Mesenchymal stem cell (in vitro differentiated cells and primary cell): ENCODE measurements at regions not wholly inside any gene's neighbourhood (a gene's known extent, or its start where the extent isn't known, plus 50 kb on each side); places are given as distances from the start of the nearest gene placed in this dataset.

ENCODE experiments used
- DNase-seq: peaks from one replicate; pipeline ENCODE4 v3.0.0-alpha.2; 2013
- H2AFZ ChIP-seq: one replicate; pipeline ENCODE4 v1.6.1; 2013; ENCODE audit warnings: low read depth, mild to moderate bottlenecking, control low read depth, inconsistent platforms, low read length, moderate library complexity
- H2AK5ac ChIP-seq: 2 replicates; pipeline ENCODE4 v1.6.1; 2013; ENCODE audit warnings: low read length, moderate library complexity, mild to moderate bottlenecking, inconsistent platforms; ENCODE audit not compliant: severe bottlenecking
- H2BK120ac ChIP-seq: one replicate; pipeline ENCODE4 v1.6.1; 2013; ENCODE audit warnings: low read depth, mild to moderate bottlenecking, inconsistent platforms, low read length, moderate library complexity
- H2BK12ac ChIP-seq, 2 experiments: one replicate each; pipeline ENCODE4 v1.6.1; 2013; ENCODE audit warnings: inconsistent platforms in 2 of 2, low read length in 2 of 2, mild to moderate bottlenecking in 2 of 2, moderate library complexity in 2 of 2, control low read depth in 1 of 2
- H2BK15ac ChIP-seq: one replicate; pipeline ENCODE4 v1.6.1; 2013; ENCODE audit warnings: mild to moderate bottlenecking, low read depth, inconsistent platforms; ENCODE audit not compliant: poor library complexity, severe bottlenecking
- H2BK5ac ChIP-seq: 2 replicates; pipeline ENCODE4 v1.6.1; 2013; ENCODE audit warnings: low read depth, mild to moderate bottlenecking, low read length, control low read depth, inconsistent platforms; ENCODE audit not compliant: poor library complexity, severe bottlenecking
- H3K14ac ChIP-seq, 2 experiments: one replicate each; pipeline ENCODE4 v1.6.1; 2013; ENCODE audit warnings: inconsistent platforms in 2 of 2, low read length in 2 of 2, control low read depth in 1 of 2, mild to moderate bottlenecking in 1 of 2, moderate library complexity in 1 of 2
- H3K18ac ChIP-seq, 2 experiments: one replicate each; pipeline ENCODE4 v1.6.1; 2013; ENCODE audit warnings: inconsistent platforms in 2 of 2, low read length in 2 of 2, control low read depth in 1 of 2, low read depth in 1 of 2, mild to moderate bottlenecking in 1 of 2
- H3K23ac ChIP-seq, 2 experiments: one replicate each; pipeline ENCODE4 v1.6.1; 2013; ENCODE audit warnings: inconsistent platforms in 2 of 2, low read length in 2 of 2, mild to moderate bottlenecking in 2 of 2, moderate library complexity in 2 of 2, control low read depth in 1 of 2
- H3K27ac ChIP-seq: 2 replicates; pipeline ENCODE4 v1.5.1; 2013; ENCODE audit warnings: mild to moderate bottlenecking, moderate library complexity, low read length, control low read depth, inconsistent platforms; ENCODE audit not compliant: poor library complexity, severe bottlenecking
- H3K27me3 ChIP-seq, 2 experiments: 2 replicates each; pipeline versions ENCODE4 v1.6.1 to v1.7.0; 2013; ENCODE audit warnings: low read length in 2 of 2, mild to moderate bottlenecking in 2 of 2, moderate library complexity in 2 of 2, control low read depth in 1 of 2, inconsistent platforms in 1 of 2; ENCODE audit not compliant: control insufficient read depth in 1 of 2, insufficient read depth in 1 of 2
- H3K36me3 ChIP-seq, 2 experiments: 2 replicates each; pipeline versions ENCODE4 v1.6.1 to v1.7.0; 2013; ENCODE audit warnings: low read length in 2 of 2, control low read depth in 1 of 2, inconsistent platforms in 1 of 2, low read depth in 1 of 2, mild to moderate bottlenecking in 1 of 2; ENCODE audit not compliant: insufficient read depth in 2 of 2, control insufficient read depth in 1 of 2
- H3K4ac ChIP-seq, 2 experiments: one replicate each; pipeline ENCODE4 v1.6.1; 2013; ENCODE audit warnings: inconsistent platforms in 2 of 2, low read length in 2 of 2, mild to moderate bottlenecking in 2 of 2, moderate library complexity in 2 of 2, control low read depth in 1 of 2, low read depth in 1 of 2
- H3K4me1 ChIP-seq: 2 replicates; pipeline ENCODE4 v1.6.1; 2013; ENCODE audit warnings: low read depth, low read length, control low read depth; ENCODE audit not compliant: control insufficient read depth, insufficient read depth
- H3K4me2 ChIP-seq: 2 replicates; pipeline ENCODE4 v1.6.1; 2013; ENCODE audit warnings: low read length, mild to moderate bottlenecking, inconsistent platforms; ENCODE audit not compliant: poor library complexity, severe bottlenecking
- H3K4me3 ChIP-seq, 2 experiments: 2 replicates each; pipeline versions ENCODE4 v1.5.1 to v1.7.0; 2013; ENCODE audit warnings: low read length in 2 of 2, mild to moderate bottlenecking in 2 of 2, control low read depth in 1 of 2, low read depth in 1 of 2; ENCODE audit not compliant: insufficient read depth in 1 of 2
- H3K79me1 ChIP-seq: replicated peaks from 2 replicates; pipeline ENCODE4 v1.6.1; 2013; ENCODE audit warnings: mild to moderate bottlenecking, control low read depth, low read length, inconsistent platforms; ENCODE audit not compliant: poor library complexity, severe bottlenecking
- H3K9ac ChIP-seq: 2 replicates; pipeline ENCODE4 v1.7.0; 2013; ENCODE audit warnings: mild to moderate bottlenecking, low read length, moderate library complexity
- H3K9me3 ChIP-seq: 2 replicates; pipeline ENCODE4 v1.7.0; 2013; ENCODE audit warnings: mild to moderate bottlenecking, low read length; ENCODE audit not compliant: control insufficient read depth
- H4K8ac ChIP-seq: one replicate; pipeline ENCODE4 v1.6.1; 2013; ENCODE audit warnings: inconsistent platforms, mild to moderate bottlenecking, low read length, moderate library complexity
- H4K91ac ChIP-seq: one replicate; pipeline ENCODE4 v1.6.1; 2013; ENCODE audit warnings: mild to moderate bottlenecking, low read length, inconsistent platforms
- WGBS: methylation state at CpG from one replicate; pipeline ENCODE4 v1.1.7; 2013; ENCODE audit warnings: mixed read lengths; 5-methylcytosine and 5-hydroxymethylcytosine counted together

GRCh38 chr13:99062593-99062992 lies 84.7 kb upstream of the DOCK9 start:
- H2BK12ac ChIP-seq: no peak overlapping the region
- no peaks in the 10 kb centered on the region for H3K36me3 ChIP-seq
- no peak overlapping the region for H3K4me2 ChIP-seq
- no peak overlapping the region for H3K23ac ChIP-seq
- no peak overlapping the region for H2AK5ac ChIP-seq
- no peak overlapping the region for H2BK15ac ChIP-seq
- no peak overlapping the region for H3K18ac ChIP-seq
- H3K4me3 ChIP-seq: no peak overlapping the region
- H2AFZ ChIP-seq: no peak overlapping the region
- no peak overlapping the region for H3K14ac ChIP-seq
- no peak overlapping the region for H3K27ac ChIP-seq
- H4K8ac ChIP-seq: no peak overlapping the region
- H3K79me1 ChIP-seq: peaks cover 13% of the 10 kb centered on the region
- H3K9ac ChIP-seq: no peak overlapping the region
- H3K9me3 ChIP-seq: no peaks in the 10 kb centered on the region
- no peak overlapping the region for H2BK120ac ChIP-seq
- peaks cover 3% of the 10 kb centered on the region for H3K4me1 ChIP-seq
- H3K27me3 ChIP-seq: no peaks in the 10 kb centered on the region
- no peak overlapping the region for H4K91ac ChIP-seq
- no peak overlapping the region for H3K4ac ChIP-seq
- DNase-seq: no peak
- 97% methylated on average over 10 of the region's 10 CpGs for WGBS
- no peak overlapping the region for H2BK5ac ChIP-seq

GRCh38 chr13:99063178-99063577 lies 85.3 kb upstream of the DOCK9 start:
- peak overlapping the region; percentile 31 for H4K8ac ChIP-seq
- H3K27ac ChIP-seq: no peak overlapping the region

GRCh38 chr13:99063952-99064351 lies 86.1 kb upstream of the DOCK9 start:
- no peak overlapping the region for H3K27ac ChIP-seq
- H2BK120ac ChIP-seq: no peak overlapping the region
- no peak overlapping the region for H2BK15ac ChIP-seq
- H3K36me3 ChIP-seq: no peaks in the 10 kb centered on the region
- no peaks in the 10 kb centered on the region for H3K9me3 ChIP-seq
- DNase-seq: peak; percentile 72
- H2BK5ac ChIP-seq: no peak overlapping the region
- H3K9ac ChIP-seq: no peak overlapping the region
- peak overlapping the region in 1 of 2 experiments; percentile 57 for H2BK12ac ChIP-seq
- H3K18ac ChIP-seq: no peak overlapping the region
- no peak overlapping the region for H3K4me3 ChIP-seq
- H3K27me3 ChIP-seq: no peaks in the 10 kb centered on the region
- peaks cover 7% of the 10 kb centered on the region for H3K79me1 ChIP-seq
- H3K4me1 ChIP-seq: peaks cover 4% of the 10 kb centered on the region
- no peak overlapping the region for H4K8ac ChIP-seq
- H3K14ac ChIP-seq: no peak overlapping the region
- H3K23ac ChIP-seq: no peak overlapping the region
- 100% methylated on average over 1 of the region's 1 CpG for WGBS
- no peak overlapping the region for H3K4ac ChIP-seq
- H4K91ac ChIP-seq: no peak overlapping the region
- H2AK5ac ChIP-seq: no peak overlapping the region
- no peak overlapping the region for H3K4me2 ChIP-seq
- no peak overlapping the region for H2AFZ ChIP-seq

More at GRCh38 chr13:99063178-99063577, 85.3 kb upstream of the DOCK9 start:
- no peak overlapping the region for H4K91ac ChIP-seq
- no peak overlapping the region for H2BK5ac ChIP-seq
- H3K79me1 ChIP-seq: peaks cover 13% of the 10 kb centered on the region
- no peak overlapping the region for H2AK5ac ChIP-seq
- H3K27me3 ChIP-seq: no peaks in the 10 kb centered on the region
- H2AFZ ChIP-seq: no peak overlapping the region
- no peak overlapping the region for H2BK120ac ChIP-seq
- H3K4me3 ChIP-seq: no peak overlapping the region
- WGBS: 97% methylated on average over 8 of the region's 8 CpGs
- DNase-seq: no peak
- peak overlapping the region in 1 of 2 experiments; percentile 74 for H3K23ac ChIP-seq
- no peak overlapping the region for H3K18ac ChIP-seq
- no peak overlapping the region for H3K4me2 ChIP-seq
- no peaks in the 10 kb centered on the region for H3K9me3 ChIP-seq
- H3K4me1 ChIP-seq: peaks cover 4% of the 10 kb centered on the region
- H2BK15ac ChIP-seq: peak overlapping the region; percentile 55
- no peaks in the 10 kb centered on the region for H3K36me3 ChIP-seq
- H3K14ac ChIP-seq: no peak overlapping the region
- peak overlapping the region in 1 of 2 experiments; percentile 75 for H2BK12ac ChIP-seq
- no peak overlapping the region for H3K9ac ChIP-seq
- H3K4ac ChIP-seq: peak overlapping the region in 1 of 2 experiments; percentile 11

GRCh38 chr13:99064624-99065234 lies 86.9 kb upstream of the DOCK9 start:
- no peak overlapping the region for H2BK5ac ChIP-seq
- no peak overlapping the region for H3K9ac ChIP-seq
- no peak overlapping the region for H4K91ac ChIP-seq
- no peak overlapping the region for H3K14ac ChIP-seq
- H2BK12ac ChIP-seq: no peak overlapping the region
- no peak overlapping the region for H3K4me2 ChIP-seq
- H2BK120ac ChIP-seq: no peak overlapping the region
- H3K4me3 ChIP-seq: no peak overlapping the region
- no peak overlapping the region for H3K18ac ChIP-seq
- H3K36me3 ChIP-seq: no peaks in the 10 kb centered on the region
- no peak overlapping the region for H2AK5ac ChIP-seq
- H2AFZ ChIP-seq: no peak overlapping the region
- no peak for DNase-seq
- peaks cover 2% of the 10 kb centered on the region for H3K79me1 ChIP-seq
- no peaks in the 10 kb centered on the region for H3K9me3 ChIP-seq
- no peak overlapping the region for H2BK15ac ChIP-seq
- H4K8ac ChIP-seq: no peak overlapping the region
- no peak overlapping the region for H3K27ac ChIP-seq
- 95% methylated on average over 4 of the region's 5 CpGs for WGBS
- peaks cover 4% of the 10 kb centered on the region for H3K4me1 ChIP-seq
- no peak overlapping the region for H3K4ac ChIP-seq
- H3K27me3 ChIP-seq: no peaks in the 10 kb centered on the region
- no peak overlapping the region for H3K23ac ChIP-seq
